HepG2 (cell line): ENCODE measurements at regions not wholly inside any gene's neighbourhood (a gene's known extent, or its start where the extent isn't known, plus 50 kb on each side); places are given as distances from the start of the nearest gene placed in this dataset.

Experiments
- ATAC-seq: fragments of 200-7000 bp; cut with Tn5 transposase; 3 replicates; pipeline ENCODE4 v1.9.1; 2020; ENCODE audit warnings: mild to moderate bottlenecking, moderate library complexity
- BruUV-seq: library from RNA; stranded (reverse); fragments of 400-500 nt; replicated peaks from 2 replicates; lab custom pipeline; 2021; lab: Mats Ljungman, UMichigan
- CTCF ChIA-PET: fragments of 300-600 bp; formaldehyde crosslinking; extraction: SDS; loops from one replicate; lab custom pipeline; 2021; ENCODE audit warnings: low total read pairs, inconsistent platforms, low intra/inter-chr PET ratio; lab: Yijun Ruan, JAX
- POLR2A ChIA-PET: fragments of 350-600 bp; sonication (Branson Sonifier 250); formaldehyde crosslinking; loops from one replicate; lab custom pipeline; 2020; ENCODE audit warnings: antibody characterized with exemption, inconsistent platforms; lab: Yijun Ruan, JAX
- DNase-seq: peaks from one replicate; pipeline ENCODE4 v3.0.0-alpha.2; 2015; ENCODE audit warnings: low spot score
- FAIRE-seq: peaks from 3 replicates; lab custom pipeline; 2011; peaks lifted over from hg19 to GRCh38; lab: Jason Lieb, UNC
- H2AFZ ChIP-seq: one replicate; pipeline ENCODE4 v1.6.1; 2011; ENCODE audit warnings: low read length, inconsistent platforms
- H3K27ac ChIP-seq: fragments of 300-600 bp; 3 replicates; pipeline ENCODE4 v1.8.0; 2011; ENCODE audit warnings: mixed run types, mild to moderate bottlenecking, mixed read lengths, low read length, inconsistent platforms; ENCODE audit not compliant: insufficient read depth; ENCODE audit errors: extremely low read length
- H3K27me3 ChIP-seq, 2 experiments: fragments of 200-600 bp in 1 of 2; 2 replicates in 1 of 2; 3 replicates in 1 of 2; pipeline versions ENCODE4 v1.6.0 to v1.8.0; 2011; ENCODE audit warnings: low read length in 2 of 2, mild to moderate bottlenecking in 2 of 2, moderate library complexity in 2 of 2, inconsistent platforms in 1 of 2; ENCODE audit not compliant: insufficient read depth in 2 of 2, control insufficient read depth in 1 of 2
- H3K36me3 ChIP-seq, 2 experiments: fragments of 200-600 bp in 1 of 2; replicated peaks in 1 of 2; 2 replicates in 1 of 2; 3 replicates in 1 of 2; pipeline versions ENCODE4 v1.5.1 to v1.8.0; 2011; ENCODE audit warnings: low read length in 2 of 2, inconsistent platforms in 1 of 2; ENCODE audit not compliant: insufficient read depth in 2 of 2, control insufficient read depth in 1 of 2
- H3K4me1 ChIP-seq: 2 replicates; pipeline ENCODE4 v1.5.1; 2012; ENCODE audit warnings: low read length, inconsistent platforms; ENCODE audit not compliant: insufficient read depth
- H3K4me2 ChIP-seq: 2 replicates; pipeline ENCODE4 v1.6.0; 2011; ENCODE audit warnings: low read depth, low read length, inconsistent platforms
- H3K4me3 ChIP-seq, 3 experiments: fragments of 200-600 bp in 1 of 3; sonication (generic), shearing (Covaris generic) in 1 of 3; replicated peaks in 1 of 3; 2 replicates each; pipeline ENCODE4 v1.5.1; 2011 to 2016; ENCODE audit warnings: low read length in 3 of 3, inconsistent platforms in 2 of 3, low read depth in 2 of 3, mild to moderate bottlenecking in 2 of 3, control low read depth in 1 of 3, mixed read lengths in 1 of 3; ENCODE audit not compliant: insufficient read depth in 1 of 3
- H3K79me2 ChIP-seq: one replicate; pipeline ENCODE4 v1.6.1; 2011; ENCODE audit warnings: low read length, inconsistent platforms; ENCODE audit not compliant: insufficient read depth
- H3K9ac ChIP-seq: 2 replicates; pipeline ENCODE4 v1.6.0; 2011; ENCODE audit warnings: mild to moderate bottlenecking, low read depth, low read length, inconsistent platforms; ENCODE audit not compliant: insufficient read depth
- H3K9me3 ChIP-seq: 2 replicates; pipeline ENCODE4 v1.5.1; 2012; ENCODE audit warnings: mild to moderate bottlenecking, low read length
- H4K20me1 ChIP-seq: 2 replicates; pipeline ENCODE4 v1.6.0; 2011; ENCODE audit warnings: inconsistent platforms, mild to moderate bottlenecking, low read length, moderate library complexity; ENCODE audit not compliant: insufficient read depth
- ARID3A ChIP-seq: IDR thresholded peaks from 2 replicates; pipeline ENCODE4 v1.6.1; 2012; ENCODE audit warnings: low read depth, low read length, improper control_type of control experiment
- FOXC1 ChIP-seq: sonication (generic); formaldehyde crosslinking; IDR thresholded peaks from 2 replicates; pipeline ENCODE4 v1.8.0; 2022; ENCODE audit warnings: mild to moderate bottlenecking, missing genetic modification reagents, borderline replicate concordance
- FOXP4 ChIP-seq: sonication (generic); formaldehyde crosslinking; IDR thresholded peaks from 2 replicates; pipeline ENCODE4 v1.4.0; 2020; ENCODE audit warnings: missing genetic modification reagents
- HMG20A ChIP-seq: IDR thresholded peaks from 2 replicates; pipeline ENCODE4 v1.6.1; 2016; ENCODE audit warnings: borderline replicate concordance
- KAT7 ChIP-seq: IDR thresholded peaks from 2 replicates; pipeline ENCODE4 v1.6.1; 2018; ENCODE audit warnings: borderline replicate concordance, missing compliant biosample characterization
- NCOA2 ChIP-seq: sonication (generic); formaldehyde crosslinking; IDR thresholded peaks from 2 replicates; pipeline ENCODE4 v1.8.0; 2022; ENCODE audit warnings: inconsistent platforms
- SMAD3 ChIP-seq: sonication (generic); formaldehyde crosslinking; IDR thresholded peaks from 2 replicates; pipeline ENCODE4 v1.4.0; 2020; ENCODE audit warnings: missing genetic modification reagents
- SOX13 ChIP-seq, 3 experiments: fragments of 450-650 bp in 1 of 3; sonication (generic) in 1 of 3; formaldehyde crosslinking in 1 of 3; IDR thresholded peaks in 2 of 3; conservative IDR thresholded peaks in 1 of 3; 2 replicates each; pipeline versions ENCODE4 v1.5.0 to v1.6.1; 2016 to 2020; ENCODE audit warnings: antibody characterized with exemption in 1 of 3, mild to moderate bottlenecking in 1 of 3, missing compliant biosample characterization in 1 of 3, missing genetic modification reagents in 1 of 3, moderate library complexity in 1 of 3
- SOX6 ChIP-seq, 2 experiments: fragments of 450-650 bp in 1 of 2; sonication (generic) in 1 of 2; formaldehyde crosslinking in 1 of 2; IDR thresholded peaks; 2 replicates each; pipeline versions ENCODE4 v1.4.0 to v1.6.1; 2017 to 2020; ENCODE audit warnings: antibody characterized with exemption in 1 of 2, mild to moderate bottlenecking in 1 of 2, missing genetic modification reagents in 1 of 2
- TCF7 ChIP-seq: sonication (generic); IDR thresholded peaks from 2 replicates; pipeline ENCODE4 v1.6.1; 2016; ENCODE audit warnings: antibody characterized with exemption, low read depth
- ZSCAN30 ChIP-seq: sonication (generic); formaldehyde crosslinking; IDR thresholded peaks from 2 replicates; pipeline ENCODE4 v1.5.0; 2020; ENCODE audit warnings: mild to moderate bottlenecking, missing genetic modification reagents
- WGBS: methylation state at CpG from one replicate; pipeline ENCODE4 v1.1.6; 2017; ENCODE audit warnings: low lambda C conversion rate; 5-methylcytosine and 5-hydroxymethylcytosine counted together
- in situ Hi-C: cut with HindIII; loops from 2 replicates; pipeline ENCODE4 v1.10.0; 2017; ENCODE audit warnings: low pct_unique_long_range_greater_than_20kb; ENCODE audit not compliant: extremely low pct_ligation_motif_present
- intact Hi-C: fragments of 100-400 bp; cut with micrococcal nuclease; formaldehyde crosslinking; loops from one replicate; pipeline ENCODE4 v1.10.0; 2022; ENCODE audit not compliant: unreplicated experiment
- TF ChIP-seq, protein P1 (sequence below): sonication (generic); formaldehyde crosslinking; conservative IDR thresholded peaks from 2 replicates; pipeline ENCODE4 v1.4.0; 2020; ENCODE audit warnings: mild to moderate bottlenecking, missing genetic modification reagents, moderate library complexity

DNA sequence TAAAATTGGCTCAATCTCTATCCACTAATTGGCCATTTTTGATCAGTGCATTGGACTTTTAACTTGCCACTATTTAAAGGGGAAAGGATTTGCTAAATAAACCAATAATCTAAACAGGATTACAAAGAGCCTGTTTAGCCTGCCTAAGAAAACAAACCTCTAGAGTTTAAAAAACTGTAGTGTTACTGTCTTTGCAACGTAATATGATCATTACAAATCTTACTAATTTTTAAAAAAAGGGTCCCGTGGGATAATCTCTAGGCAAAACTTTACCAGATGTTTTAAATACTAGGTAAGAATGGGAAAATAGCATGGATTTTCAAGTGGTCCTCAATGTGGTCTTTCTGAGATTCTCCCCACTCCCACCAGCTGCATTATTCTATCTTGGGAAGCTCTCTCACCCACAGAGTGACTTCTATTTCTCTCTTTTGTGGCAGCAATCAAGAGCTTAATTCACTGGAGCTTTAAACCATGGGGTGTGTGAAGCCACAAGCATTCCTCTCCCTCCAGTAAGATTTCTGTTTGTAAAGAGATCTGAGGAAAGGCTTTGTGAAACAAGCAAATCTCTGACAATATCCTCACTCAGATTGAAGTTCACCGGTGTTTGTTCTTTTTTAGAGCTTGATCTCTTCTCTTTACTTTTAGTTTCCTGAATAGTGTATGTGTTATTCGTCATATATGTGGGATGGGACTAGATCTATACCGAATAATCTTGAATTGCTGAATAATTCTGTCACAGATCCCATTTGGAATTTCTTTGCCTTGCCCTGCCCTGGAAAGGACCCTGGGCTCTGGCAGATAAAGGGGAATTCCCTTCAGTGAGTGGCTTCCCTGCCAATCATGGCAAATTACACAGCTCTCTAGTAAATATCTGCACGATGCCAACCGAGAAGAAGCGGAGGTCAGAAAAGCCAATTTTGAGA is 132.2 kb downstream of the TLR5 start:
- no peaks in the 10 kb centered on the region for H3K79me2 ChIP-seq
- H3K9me3 ChIP-seq, result no peaks in the 10 kb centered on the region
- H2AFZ ChIP-seq, result peak overlapping the region; percentile 16
- no TSS peak for BruUV-seq
- ChIA-PET POLR2A (interaction anchor here (1.1 to 1.3 kb wide), 2 partner anchors 35 to 298 kb away, joined by 3 read pairs; no protein-coding TSS in a partner anchor), CTCF (no interaction called here)
- peak overlapping the region; percentile 52 for H3K27ac ChIP-seq
- intact Hi-C loops, result no loop called here
- H3K9ac ChIP-seq, result 0 out of 2 replicates have a peak overlapping the region, but pooled peaks have one; percentile 11
- H3K4me3 ChIP-seq, result peak overlapping the region in 2 of 3 experiments; percentile 34 to 46; a peak in 3 of 6 replicates
- 1% methylated on average over 8 of the region's 8 CpGs for WGBS
- DNase-seq (peak; percentile 87), ATAC-seq (peak; percentile 91), FAIRE-seq (peak; percentile 47)
- H4K20me1 ChIP-seq, result no peaks in the 10 kb centered on the region
- H3K27me3 ChIP-seq, result no peaks in the 10 kb centered on the region
- H3K4me1 ChIP-seq, result peaks cover 53% of the 10 kb centered on the region
- in situ Hi-C loops, result no loop called here
- H3K36me3 ChIP-seq, result no peaks in the 10 kb centered on the region
- H3K4me2 ChIP-seq, result peak overlapping the region; percentile 81
- TF ChIP-seq SOX6 (IDR thresholded peaks at IDR 0.05), result no peak
- TF ChIP-seq SOX6 (CRISPR knock-in tag; IDR thresholded peaks at IDR 0.05), result 0 out of 2 replicates have a peak, but pooled peaks have one; percentile 9
- TF ChIP-seq, protein P1, sequence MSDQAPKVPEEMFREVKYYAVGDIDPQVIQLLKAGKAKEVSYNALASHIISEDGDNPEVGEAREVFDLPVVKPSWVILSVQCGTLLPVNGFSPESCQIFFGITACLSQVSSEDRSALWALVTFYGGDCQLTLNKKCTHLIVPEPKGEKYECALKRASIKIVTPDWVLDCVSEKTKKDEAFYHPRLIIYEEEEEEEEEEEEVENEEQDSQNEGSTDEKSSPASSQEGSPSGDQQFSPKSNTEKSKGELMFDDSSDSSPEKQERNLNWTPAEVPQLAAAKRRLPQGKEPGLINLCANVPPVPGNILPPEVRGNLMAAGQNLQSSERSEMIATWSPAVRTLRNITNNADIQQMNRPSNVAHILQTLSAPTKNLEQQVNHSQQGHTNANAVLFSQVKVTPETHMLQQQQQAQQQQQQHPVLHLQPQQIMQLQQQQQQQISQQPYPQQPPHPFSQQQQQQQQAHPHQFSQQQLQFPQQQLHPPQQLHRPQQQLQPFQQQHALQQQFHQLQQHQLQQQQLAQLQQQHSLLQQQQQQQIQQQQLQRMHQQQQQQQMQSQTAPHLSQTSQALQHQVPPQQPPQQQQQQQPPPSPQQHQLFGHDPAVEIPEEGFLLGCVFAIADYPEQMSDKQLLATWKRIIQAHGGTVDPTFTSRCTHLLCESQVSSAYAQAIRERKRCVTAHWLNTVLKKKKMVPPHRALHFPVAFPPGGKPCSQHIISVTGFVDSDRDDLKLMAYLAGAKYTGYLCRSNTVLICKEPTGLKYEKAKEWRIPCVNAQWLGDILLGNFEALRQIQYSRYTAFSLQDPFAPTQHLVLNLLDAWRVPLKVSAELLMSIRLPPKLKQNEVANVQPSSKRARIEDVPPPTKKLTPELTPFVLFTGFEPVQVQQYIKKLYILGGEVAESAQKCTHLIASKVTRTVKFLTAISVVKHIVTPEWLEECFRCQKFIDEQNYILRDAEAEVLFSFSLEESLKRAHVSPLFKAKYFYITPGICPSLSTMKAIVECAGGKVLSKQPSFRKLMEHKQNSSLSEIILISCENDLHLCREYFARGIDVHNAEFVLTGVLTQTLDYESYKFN (CRISPR knock-in tag), result peak; percentile 49; the same call in 1 of the 2 replicates
- no peak for TF ChIP-seq SOX13 (IDR thresholded peaks at IDR 0.05)
- peak in 1 of 2 experiments; percentile 47; a peak in 1 of 4 replicates for TF ChIP-seq SOX13 (CRISPR knock-in tag; conservative IDR thresholded peaks at IDR 0.05 in 1 of 2, IDR thresholded peaks at IDR 0.05 in 1 of 2)
- TF ChIP-seq FOXP4, result 0 out of 2 replicates have a peak, but pooled peaks have one; percentile 18
- 0 out of 2 replicates have a peak, but pooled peaks have one; percentile 12 for TF ChIP-seq NCOA2 (CRISPR knock-in tag)
- TF ChIP-seq HMG20A (CRISPR knock-in tag), result peak; percentile 54; the same call in 1 of the 2 replicates
- TF ChIP-seq ZSCAN30, result no peak
- TF ChIP-seq FOXC1 (CRISPR knock-in tag), result no peak
- no peak for TF ChIP-seq KAT7 (CRISPR knock-in tag)
- peak; percentile 47 for TF ChIP-seq TCF7
- peak; percentile 47; the same call in 1 of the 2 replicates for TF ChIP-seq ARID3A
- no peak for TF ChIP-seq SMAD3 (CRISPR knock-in tag)
